Stomach smooth muscle (tissue), 2 donors: ENCODE measurements at regions not wholly inside any gene's neighbourhood (a gene's known extent, or its start where the extent isn't known, plus 50 kb on each side); places are given as distances from the start of the nearest gene placed in this dataset.

Experiments
- H3K27ac ChIP-seq: one replicate; pipeline ENCODE4 v1.7.0; 2013; ENCODE audit warnings: mild to moderate bottlenecking, low read length, inconsistent platforms
- H3K27me3 ChIP-seq, 2 donors: one replicate each; pipeline ENCODE4 v1.7.0; 2013; ENCODE audit warnings: low read length in 2 of 2; ENCODE audit not compliant: insufficient read depth in 2 of 2, control insufficient read depth in 1 of 2
- H3K36me3 ChIP-seq, 2 donors: one replicate each; pipeline ENCODE4 v1.7.0; 2013; ENCODE audit warnings: low read length in 2 of 2; ENCODE audit not compliant: control insufficient read depth in 2 of 2, insufficient read depth in 2 of 2
- H3K4me1 ChIP-seq: one replicate; pipeline ENCODE4 v1.7.0; 2013; ENCODE audit warnings: low read length; ENCODE audit not compliant: control insufficient read depth, insufficient read depth
- H3K4me3 ChIP-seq, 2 donors: one replicate each; pipeline ENCODE4 v1.7.0; 2013; ENCODE audit warnings: low read length in 2 of 2
- H3K9ac ChIP-seq, 2 donors: one replicate each; pipeline ENCODE4 v1.7.0; 2013; ENCODE audit warnings: low read length in 2 of 2, mild to moderate bottlenecking in 1 of 2
- H3K9me3 ChIP-seq, 2 donors: one replicate each; pipeline ENCODE4 v1.7.0; 2013; ENCODE audit warnings: low read length in 2 of 2; ENCODE audit not compliant: control insufficient read depth in 2 of 2
- donor health status: healthy.
- donor health status: Pancreatic carcinoma.

GRCh38 chr14:80108430-80108829, 102.9 kb downstream of the DIO2 start:
- Histone ChIP-seq H3K27me3 (no peaks in the 10 kb centered on the region), H3K4me1 (no peaks in the 10 kb centered on the region), H3K36me3 (no peaks in the 10 kb centered on the region), H3K9ac (no peak overlapping the region), H3K9me3 (no peaks in the 10 kb centered on the region), H3K4me3 (no peak overlapping the region), H3K27ac (no peak overlapping the region)

GRCh38 chr14:80105488-80105994, 105.8 kb downstream of the DIO2 start:
- H3K4me3 ChIP-seq, result no peak overlapping the region
- no peaks in the 10 kb centered on the region for H3K4me1 ChIP-seq
- no peaks in the 10 kb centered on the region for H3K9me3 ChIP-seq
- H3K27ac ChIP-seq, result no peak overlapping the region
- H3K36me3 ChIP-seq, result no peaks in the 10 kb centered on the region
- no peak overlapping the region for H3K9ac ChIP-seq
- H3K27me3 ChIP-seq, result no peaks in the 10 kb centered on the region

- Histone ChIP-seq H3K27ac (no peak overlapping the region), H3K36me3 (no peaks in the 10 kb centered on the region), H3K9ac (no peak overlapping the region), H3K4me3 (no peak overlapping the region), H3K27me3 (no peaks in the 10 kb centered on the region), H3K9me3 (no peaks in the 10 kb centered on the region), H3K4me1 (no peaks in the 10 kb centered on the region)
Measured at GRCh38 chr14:80101835-80102234, 109.5 kb downstream of the DIO2 start.

- Histone ChIP-seq H3K36me3 (no peaks in the 10 kb centered on the region), H3K4me1 (no peaks in the 10 kb centered on the region), H3K9me3 (no peaks in the 10 kb centered on the region), H3K4me3 (no peak overlapping the region), H3K27me3 (no peaks in the 10 kb centered on the region), H3K27ac (no peak overlapping the region), H3K9ac (no peak overlapping the region)
Measured at GRCh38 chr14:80100681-80101080, 110.6 kb downstream of the DIO2 start.

GRCh38 chr14:80095623-80096022, 115.7 kb downstream of the DIO2 start:
- no peak overlapping the region for H3K27ac ChIP-seq
- no peak overlapping the region for H3K4me3 ChIP-seq
- H3K9me3 ChIP-seq, result no peaks in the 10 kb centered on the region
- H3K27me3 ChIP-seq, result no peaks in the 10 kb centered on the region
- H3K9ac ChIP-seq, result no peak overlapping the region
- H3K4me1 ChIP-seq, result no peaks in the 10 kb centered on the region
- H3K36me3 ChIP-seq, result no peaks in the 10 kb centered on the region

GRCh38 chr14:80087411-80087810, 123.9 kb downstream of the DIO2 start:
- no peak overlapping the region for H3K9ac ChIP-seq
- H3K4me3 ChIP-seq, result no peak overlapping the region
- no peaks in the 10 kb centered on the region for H3K36me3 ChIP-seq
- no peaks in the 10 kb centered on the region for H3K27me3 ChIP-seq
- no peak overlapping the region for H3K27ac ChIP-seq
- H3K4me1 ChIP-seq, result no peaks in the 10 kb centered on the region
- H3K9me3 ChIP-seq, result no peaks in the 10 kb centered on the region

GRCh38 chr14:80084196-80084595, 127.1 kb downstream of the DIO2 start:
- no peaks in the 10 kb centered on the region for H3K36me3 ChIP-seq
- H3K4me3 ChIP-seq, result no peak overlapping the region
- no peaks in the 10 kb centered on the region for H3K9me3 ChIP-seq
- H3K4me1 ChIP-seq, result no peaks in the 10 kb centered on the region
- no peaks in the 10 kb centered on the region for H3K27me3 ChIP-seq
- H3K27ac ChIP-seq, result no peak overlapping the region
- H3K9ac ChIP-seq, result no peak overlapping the region

GRCh38 chr14:80080601-80081000, 130.7 kb downstream of the DIO2 start:
- no peak overlapping the region for H3K4me3 ChIP-seq
- H3K27me3 ChIP-seq, result no peaks in the 10 kb centered on the region
- no peaks in the 10 kb centered on the region for H3K9me3 ChIP-seq
- H3K9ac ChIP-seq, result no peak overlapping the region
- no peaks in the 10 kb centered on the region for H3K36me3 ChIP-seq
- H3K27ac ChIP-seq, result no peak overlapping the region
- no peaks in the 10 kb centered on the region for H3K4me1 ChIP-seq

- Histone ChIP-seq H3K27ac (no peak overlapping the region), H3K27me3 (no peaks in the 10 kb centered on the region), H3K9ac (no peak overlapping the region), H3K9me3 (no peaks in the 10 kb centered on the region), H3K4me1 (no peaks in the 10 kb centered on the region), H3K36me3 (no peaks in the 10 kb centered on the region), H3K4me3 (no peak overlapping the region)
Measured at GRCh38 chr14:80078501-80078900, 132.8 kb downstream of the DIO2 start.

GRCh38 chr14:80077262-80077661, 134.0 kb downstream of the DIO2 start:
- H3K27me3 ChIP-seq, result no peaks in the 10 kb centered on the region
- H3K27ac ChIP-seq, result no peak overlapping the region

GRCh38 chr14:80074900-80075574, 136.3 kb downstream of the DIO2 start:
- no peaks in the 10 kb centered on the region for H3K4me1 ChIP-seq
- peaks cover 4% of the 10 kb centered on the region in 2 donors for H3K9me3 ChIP-seq
- H3K4me3 ChIP-seq, result no peak overlapping the region
- no peaks in the 10 kb centered on the region for H3K27me3 ChIP-seq
- H3K27ac ChIP-seq, result no peak overlapping the region
- no peak overlapping the region for H3K9ac ChIP-seq
- H3K36me3 ChIP-seq, result no peaks in the 10 kb centered on the region

More at GRCh38 chr14:80077262-80077661, 134.0 kb downstream of the DIO2 start:
- Histone ChIP-seq H3K4me1 (no peaks in the 10 kb centered on the region), H3K9me3 (peaks cover 0 to 4% of the 10 kb centered on the region in 2 donors), H3K9ac (no peak overlapping the region), H3K4me3 (no peak overlapping the region), H3K36me3 (no peaks in the 10 kb centered on the region)
